ENCODE measurements at regions not wholly inside any gene's neighbourhood (a gene's known extent, or its start where the extent isn't known, plus 50 kb on each side); places are given as distances from the start of the nearest gene placed in this dataset.

DNA sequence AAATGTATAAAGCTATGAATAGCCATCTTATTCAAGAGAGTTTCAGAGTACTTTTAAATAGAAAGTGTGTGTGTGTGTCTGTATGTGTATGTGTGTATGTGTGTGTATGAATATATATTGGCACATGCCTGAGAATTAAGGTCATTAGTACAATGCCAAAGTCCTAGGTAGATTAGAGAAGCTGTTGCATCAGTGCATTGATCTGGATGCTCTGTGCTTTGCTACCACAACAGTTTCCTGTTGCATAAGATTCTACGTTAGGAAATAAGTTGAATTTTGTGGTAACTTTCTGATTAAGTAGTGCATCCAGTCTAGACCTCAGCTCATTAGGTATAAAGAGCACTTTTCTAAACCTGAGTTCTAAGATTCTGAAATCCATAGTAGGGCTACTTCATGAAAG is 1102.8 kb upstream of the KLHL29 start:
- TF ChIP-seq, protein P1, sequence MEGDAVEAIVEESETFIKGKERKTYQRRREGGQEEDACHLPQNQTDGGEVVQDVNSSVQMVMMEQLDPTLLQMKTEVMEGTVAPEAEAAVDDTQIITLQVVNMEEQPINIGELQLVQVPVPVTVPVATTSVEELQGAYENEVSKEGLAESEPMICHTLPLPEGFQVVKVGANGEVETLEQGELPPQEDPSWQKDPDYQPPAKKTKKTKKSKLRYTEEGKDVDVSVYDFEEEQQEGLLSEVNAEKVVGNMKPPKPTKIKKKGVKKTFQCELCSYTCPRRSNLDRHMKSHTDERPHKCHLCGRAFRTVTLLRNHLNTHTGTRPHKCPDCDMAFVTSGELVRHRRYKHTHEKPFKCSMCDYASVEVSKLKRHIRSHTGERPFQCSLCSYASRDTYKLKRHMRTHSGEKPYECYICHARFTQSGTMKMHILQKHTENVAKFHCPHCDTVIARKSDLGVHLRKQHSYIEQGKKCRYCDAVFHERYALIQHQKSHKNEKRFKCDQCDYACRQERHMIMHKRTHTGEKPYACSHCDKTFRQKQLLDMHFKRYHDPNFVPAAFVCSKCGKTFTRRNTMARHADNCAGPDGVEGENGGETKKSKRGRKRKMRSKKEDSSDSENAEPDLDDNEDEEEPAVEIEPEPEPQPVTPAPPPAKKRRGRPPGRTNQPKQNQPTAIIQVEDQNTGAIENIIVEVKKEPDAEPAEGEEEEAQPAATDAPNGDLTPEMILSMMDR (conservative IDR thresholded peaks at IDR 0.05; ENCODE audit: low read depth, low read length) = no peak
- TF ChIP-seq POLR2A (IDR thresholded peaks at IDR 0.05; ENCODE audit: low read depth, low read length) = no peak
- no peak for TF ChIP-seq RAD21 (IDR thresholded peaks at IDR 0.05; ENCODE audit: low read length)
- TF ChIP-seq FOS (IDR thresholded peaks at IDR 0.05; ENCODE audit: low read depth, low read length) = no peak
- TF ChIP-seq, protein P2, sequence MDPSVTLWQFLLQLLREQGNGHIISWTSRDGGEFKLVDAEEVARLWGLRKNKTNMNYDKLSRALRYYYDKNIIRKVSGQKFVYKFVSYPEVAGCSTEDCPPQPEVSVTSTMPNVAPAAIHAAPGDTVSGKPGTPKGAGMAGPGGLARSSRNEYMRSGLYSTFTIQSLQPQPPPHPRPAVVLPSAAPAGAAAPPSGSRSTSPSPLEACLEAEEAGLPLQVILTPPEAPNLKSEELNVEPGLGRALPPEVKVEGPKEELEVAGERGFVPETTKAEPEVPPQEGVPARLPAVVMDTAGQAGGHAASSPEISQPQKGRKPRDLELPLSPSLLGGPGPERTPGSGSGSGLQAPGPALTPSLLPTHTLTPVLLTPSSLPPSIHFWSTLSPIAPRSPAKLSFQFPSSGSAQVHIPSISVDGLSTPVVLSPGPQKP (IDR thresholded peaks at IDR 0.05; ENCODE audit: borderline replicate concordance, low read depth, low read length) = no peak
- TF ChIP-seq, protein P3, sequence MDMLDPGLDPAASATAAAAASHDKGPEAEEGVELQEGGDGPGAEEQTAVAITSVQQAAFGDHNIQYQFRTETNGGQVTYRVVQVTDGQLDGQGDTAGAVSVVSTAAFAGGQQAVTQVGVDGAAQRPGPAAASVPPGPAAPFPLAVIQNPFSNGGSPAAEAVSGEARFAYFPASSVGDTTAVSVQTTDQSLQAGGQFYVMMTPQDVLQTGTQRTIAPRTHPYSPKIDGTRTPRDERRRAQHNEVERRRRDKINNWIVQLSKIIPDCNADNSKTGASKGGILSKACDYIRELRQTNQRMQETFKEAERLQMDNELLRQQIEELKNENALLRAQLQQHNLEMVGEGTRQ (IDR thresholded peaks at IDR 0.05; ENCODE audit: low read depth, low read length) = no peak
- no peak for TF ChIP-seq SMC3 (IDR thresholded peaks at IDR 0.05; ENCODE audit: low read depth, low read length)
- TF ChIP-seq MAZ (IDR thresholded peaks at IDR 0.05; ENCODE audit: borderline replicate concordance, low read depth, low read length) = no peak

Data from IMR-90 (cell line).